ENCODE measurements at regions not wholly inside any gene's neighbourhood (a gene's known extent, or its start where the extent isn't known, plus 50 kb on each side); places are given as distances from the start of the nearest gene placed in this dataset.

DNA sequence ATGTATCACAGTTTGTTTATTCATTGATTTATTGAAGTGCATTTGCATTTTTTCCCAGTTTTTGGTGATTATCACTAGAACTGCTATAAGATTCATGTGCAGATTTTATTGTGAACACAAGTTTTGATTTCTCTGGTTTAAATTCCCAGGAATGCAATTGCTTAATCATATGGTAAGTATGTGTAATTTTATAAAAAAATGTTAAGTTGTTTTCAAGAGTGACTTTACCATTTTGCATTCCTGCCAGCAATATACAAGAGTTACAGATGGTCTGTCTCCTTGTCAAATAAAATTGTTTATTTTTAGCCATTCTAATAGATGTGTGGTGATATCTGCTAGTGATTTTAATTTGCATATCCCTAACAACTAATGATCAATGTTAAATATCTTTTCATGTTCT lies 127.3 kb upstream of the APP start:
- Mint-ChIP-seq H3K27ac (ENCODE audit: unreplicated experiment) (no peak overlapping the region), H3K4me1 (ENCODE audit: unreplicated experiment) (no peaks in the 10 kb centered on the region), H3K36me3 (ENCODE audit: unreplicated experiment) (no peaks in the 10 kb centered on the region), H3K9me3 (ENCODE audit: unreplicated experiment) (peaks cover 19% of the 10 kb centered on the region), H3K4me3 (ENCODE audit: unreplicated experiment) (no peak overlapping the region), H3K27me3 (ENCODE audit: unreplicated experiment) (no peaks in the 10 kb centered on the region)
- no peak for TF ChIP-seq CTCF (IDR thresholded peaks at IDR 0.05)
- DNase-seq (ENCODE audit: extremely low spot score, unreplicated experiment), result no peak

DNA sequence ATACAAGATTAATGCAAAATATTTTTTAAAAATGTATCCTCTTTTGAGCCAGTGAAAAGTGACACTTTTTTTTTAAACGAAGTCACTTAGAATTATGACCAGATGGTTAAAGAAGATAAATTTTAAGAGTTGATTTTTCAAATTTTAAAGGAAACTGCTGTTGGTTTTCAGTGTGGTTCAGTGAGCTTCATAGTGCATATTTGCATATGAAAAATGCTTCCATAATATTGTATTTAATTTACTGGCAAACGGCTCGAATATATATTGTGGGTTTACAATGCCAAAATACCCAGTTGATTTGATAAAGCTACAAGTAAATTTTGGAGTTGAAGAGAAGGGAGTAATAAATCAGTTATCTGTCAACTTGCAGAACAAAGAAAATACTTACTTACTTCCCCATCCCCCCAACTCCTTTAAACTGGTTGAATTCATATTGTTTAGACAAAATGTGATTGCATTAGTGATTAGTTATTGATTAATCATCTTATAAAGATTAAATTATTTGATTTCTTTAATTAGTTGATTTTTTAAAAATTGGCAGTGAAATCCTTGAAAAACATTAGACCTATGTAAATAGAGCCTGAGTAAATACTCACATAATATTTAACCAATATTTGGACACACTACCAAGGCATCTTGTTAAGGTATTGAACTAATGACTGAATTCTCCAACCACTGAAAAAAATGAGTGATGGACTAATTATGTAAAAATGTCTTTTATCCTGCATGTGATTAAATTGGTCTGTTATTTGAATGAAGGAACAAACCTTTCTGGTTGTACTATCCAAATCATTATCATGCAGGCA lies 122.8 kb upstream of the APP start:
- Mint-ChIP-seq H3K27ac (ENCODE audit: unreplicated experiment) (no peak overlapping the region), H3K9me3 (ENCODE audit: unreplicated experiment) (peaks cover 14% of the 10 kb centered on the region), H3K4me3 (ENCODE audit: unreplicated experiment) (no peak overlapping the region), H3K36me3 (ENCODE audit: unreplicated experiment) (no peaks in the 10 kb centered on the region), H3K27me3 (ENCODE audit: unreplicated experiment) (peaks cover 12% of the 10 kb centered on the region), H3K4me1 (ENCODE audit: unreplicated experiment) (no peaks in the 10 kb centered on the region)
- no peak for TF ChIP-seq CTCF (IDR thresholded peaks at IDR 0.05)
- no peak for DNase-seq (ENCODE audit: extremely low spot score, unreplicated experiment)

DNA sequence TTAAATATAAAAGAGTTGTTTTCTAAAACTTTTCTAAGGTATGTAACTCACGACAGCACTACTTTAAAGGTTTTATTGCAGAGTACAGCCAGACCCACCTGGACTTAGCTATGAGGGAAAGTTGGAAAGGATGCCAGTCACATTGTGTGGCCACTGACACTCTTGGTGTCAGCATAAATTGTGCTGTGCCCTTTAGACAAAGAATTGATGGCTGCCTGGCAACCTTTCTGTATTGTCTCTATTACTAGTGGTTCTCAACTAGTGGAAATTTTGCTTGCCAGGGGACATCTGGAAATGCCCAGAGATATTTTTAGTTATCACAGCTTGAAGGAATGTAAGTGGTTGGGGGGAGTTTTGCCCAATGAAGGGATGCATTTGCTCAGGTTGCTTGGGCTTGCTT lies 117.5 kb upstream of the APP start:
- Mint-ChIP-seq H3K4me1 (ENCODE audit: unreplicated experiment) (no peaks in the 10 kb centered on the region), H3K27me3 (ENCODE audit: unreplicated experiment) (peaks cover 12% of the 10 kb centered on the region), H3K9me3 (ENCODE audit: unreplicated experiment) (peaks cover 4% of the 10 kb centered on the region), H3K4me3 (ENCODE audit: unreplicated experiment) (no peak overlapping the region), H3K36me3 (ENCODE audit: unreplicated experiment) (no peaks in the 10 kb centered on the region), H3K27ac (ENCODE audit: unreplicated experiment) (no peak overlapping the region)
- DNase-seq (ENCODE audit: extremely low spot score, unreplicated experiment), result no peak
- TF ChIP-seq CTCF (IDR thresholded peaks at IDR 0.05), result no peak

DNA sequence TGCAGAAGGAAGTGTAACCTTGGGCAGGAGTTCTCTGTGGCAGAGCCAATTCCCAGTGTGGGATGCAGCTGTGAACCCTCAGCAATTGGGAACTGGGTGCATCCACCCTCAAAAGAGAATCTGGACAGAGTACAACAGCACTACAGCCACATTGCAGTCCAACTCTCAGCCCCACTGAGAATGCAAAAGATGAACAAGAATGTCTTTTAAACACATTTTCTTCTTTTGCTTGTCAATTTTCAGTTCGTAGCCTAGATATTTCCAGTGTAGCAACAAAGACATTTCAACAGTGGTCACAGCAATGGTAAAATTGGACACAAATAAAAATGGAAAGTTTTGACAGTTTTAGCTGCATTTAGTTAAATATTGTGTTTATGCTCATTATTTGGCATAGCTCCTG lies 114.0 kb upstream of the APP start:
- H3K4me1 Mint-ChIP-seq (ENCODE audit: unreplicated experiment), result peaks cover 3% of the 10 kb centered on the region
- H3K36me3 Mint-ChIP-seq (ENCODE audit: unreplicated experiment), result no peaks in the 10 kb centered on the region
- no peak for TF ChIP-seq CTCF (IDR thresholded peaks at IDR 0.05)
- no peak for DNase-seq (ENCODE audit: extremely low spot score, unreplicated experiment)
- peaks cover 4% of the 10 kb centered on the region for H3K9me3 Mint-ChIP-seq (ENCODE audit: unreplicated experiment)
- no peak overlapping the region for H3K27ac Mint-ChIP-seq (ENCODE audit: unreplicated experiment)
- peaks cover 2% of the 10 kb centered on the region for H3K27me3 Mint-ChIP-seq (ENCODE audit: unreplicated experiment)
- no peak overlapping the region for H3K4me3 Mint-ChIP-seq (ENCODE audit: unreplicated experiment)

DNA sequence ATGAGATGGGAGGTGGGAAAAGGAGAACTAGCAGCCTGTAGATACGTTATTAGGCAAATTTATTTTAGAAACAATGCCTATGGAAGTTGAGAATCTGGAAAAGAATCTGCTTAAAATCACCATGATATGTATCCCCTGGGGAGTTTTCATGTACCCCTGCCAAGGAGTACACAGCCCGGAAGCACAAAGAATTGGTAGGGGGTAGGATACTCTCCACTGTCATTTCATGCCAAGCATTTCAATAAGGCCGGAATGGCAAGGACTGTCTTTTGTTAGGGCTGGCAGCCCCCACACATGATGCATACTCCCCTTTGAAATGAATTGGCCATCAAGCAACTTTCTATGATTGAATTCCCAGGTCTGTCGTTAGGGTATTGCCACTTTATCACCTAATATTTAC lies 111.5 kb upstream of the APP start:
- Mint-ChIP-seq H3K36me3 (ENCODE audit: unreplicated experiment) (no peaks in the 10 kb centered on the region), H3K4me1 (ENCODE audit: unreplicated experiment) (peaks cover 3% of the 10 kb centered on the region), H3K9me3 (ENCODE audit: unreplicated experiment) (peaks cover 4% of the 10 kb centered on the region)

More for the DNA sequence above, 111.5 kb upstream of the APP start:
- TF ChIP-seq CTCF (IDR thresholded peaks at IDR 0.05), result no peak
- no peak overlapping the region for H3K4me3 Mint-ChIP-seq (ENCODE audit: unreplicated experiment)
- no peak for DNase-seq (ENCODE audit: extremely low spot score, unreplicated experiment)
- H3K27me3 Mint-ChIP-seq (ENCODE audit: unreplicated experiment), result peaks cover 6% of the 10 kb centered on the region
- H3K27ac Mint-ChIP-seq (ENCODE audit: unreplicated experiment), result no peak overlapping the region
